Suppressor macrophage (primary cell): ENCODE measurements at regions not wholly inside any gene's neighbourhood (a gene's known extent, or its start where the extent isn't known, plus 50 kb on each side); places are given as distances from the start of the nearest gene placed in this dataset.
"Not testable (repeated sequence)": the region's sequence is repeated elsewhere in the genome, so short reads cannot be mapped to it uniquely, and the experiment has no call there.

Source experiments
- DNase-seq, 4 experiments: peaks; one replicate each; pipeline ENCODE4 v3.0.0-alpha.2; 2020 to 2022

DNA sequence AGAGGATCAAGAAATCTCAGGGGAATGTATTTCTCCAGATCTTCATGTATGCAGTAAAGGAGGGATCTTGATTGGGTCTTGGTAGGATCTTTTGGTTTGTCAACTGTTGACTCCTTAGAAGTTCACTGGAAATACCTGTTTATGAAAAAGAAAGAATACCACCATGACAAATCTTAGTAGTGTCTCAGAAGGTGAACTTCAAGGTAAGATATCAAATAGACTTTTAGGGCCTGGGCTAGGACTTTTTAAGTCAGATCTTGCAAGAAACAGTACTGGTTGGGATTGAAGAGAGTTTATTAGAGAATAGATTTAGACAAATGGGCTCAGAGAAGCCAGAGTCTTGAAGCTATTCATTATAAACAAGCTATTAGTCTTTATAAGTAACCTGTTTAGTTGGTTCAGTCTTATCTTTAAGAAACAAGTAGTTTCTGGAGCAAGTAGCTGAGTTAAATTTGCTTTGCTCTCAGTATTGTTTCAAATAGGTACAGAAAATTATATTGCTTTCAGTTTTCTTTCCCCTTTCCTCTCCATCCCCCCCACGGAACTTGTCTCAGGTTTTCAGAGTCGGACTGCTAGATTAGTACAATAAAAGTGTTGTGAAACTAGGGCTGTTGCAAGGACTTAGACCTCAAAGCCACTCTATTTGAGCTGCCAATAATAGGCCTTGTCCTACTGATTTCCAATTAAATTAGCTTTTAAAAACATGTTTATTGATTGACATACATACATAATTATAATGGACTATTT, 529.1 kb upstream of the CITED2 start:
- DNase-seq = peak in 3 of 4 experiments; percentile 49 to 67 (median 52)

DNA sequence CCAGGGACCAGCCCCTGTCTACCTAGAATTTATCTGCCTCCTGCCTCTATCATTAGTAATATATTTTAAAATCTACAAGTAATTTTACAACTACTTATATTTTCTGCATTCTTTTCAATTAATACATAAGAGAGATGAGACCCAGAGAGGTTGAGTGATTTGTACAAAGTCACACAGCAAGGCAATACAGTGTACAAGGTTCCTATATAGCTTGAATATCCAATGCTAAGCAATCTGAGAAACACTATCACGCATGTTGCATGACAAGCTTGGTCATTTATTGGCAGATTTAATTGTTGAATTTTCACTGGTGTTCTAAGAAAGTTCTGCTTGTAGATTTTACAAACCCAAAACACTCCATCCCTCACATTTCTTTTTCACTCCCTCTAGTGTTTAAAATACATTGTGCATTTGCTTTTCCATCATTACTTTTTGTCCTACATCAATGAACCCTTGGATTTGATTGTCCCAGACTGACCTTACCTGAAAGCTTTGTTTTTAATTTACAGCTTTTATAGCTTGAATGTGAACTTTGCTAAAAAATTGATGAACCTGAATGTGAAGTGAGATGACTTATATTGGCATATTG, 520.9 kb upstream of the CITED2 start:
- DNase-seq = no peak

DNA sequence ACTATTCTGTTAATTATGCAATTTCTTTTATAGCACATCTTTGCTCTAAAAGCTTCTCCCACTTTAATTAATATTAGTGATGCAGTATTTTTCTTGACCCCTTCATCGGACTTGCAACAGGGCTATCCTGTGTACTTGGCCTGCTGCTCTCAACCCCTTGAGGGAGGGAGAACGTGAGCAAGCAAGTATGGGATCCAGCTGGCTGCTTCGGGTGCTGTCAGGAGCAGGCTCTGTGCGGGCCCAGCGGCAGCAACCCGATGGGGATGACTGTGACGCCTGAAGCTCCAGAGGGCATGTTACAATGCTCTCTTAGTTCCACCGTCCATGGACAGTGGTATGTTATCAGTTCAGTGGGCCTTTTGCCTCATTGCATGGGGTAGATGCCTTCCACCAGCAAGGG, 519.8 kb upstream of the CITED2 start:
- DNase-seq = no peak

DNA sequence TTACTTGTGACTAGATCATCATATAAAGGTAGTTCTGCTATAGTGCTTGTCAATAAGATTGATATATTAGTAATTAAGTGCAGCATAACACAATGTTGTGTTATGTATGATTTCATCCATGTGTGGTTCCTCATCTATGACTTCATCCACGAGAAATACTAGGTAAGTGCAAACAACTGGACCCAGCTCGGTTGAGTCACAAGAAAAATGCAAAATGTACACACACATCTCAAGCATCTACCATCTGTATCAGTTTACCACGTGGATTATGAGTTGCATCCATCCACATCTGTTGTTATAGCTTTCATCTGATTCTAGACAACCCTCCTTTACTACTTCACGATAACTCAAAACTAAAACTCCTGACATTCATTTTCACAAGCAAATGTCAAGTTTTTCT, 517.0 kb upstream of the CITED2 start:
- DNase-seq = no peak

GRCh38 chr6:139888681-139889122, 514.3 kb upstream of the CITED2 start:
- DNase-seq = no peak

DNA sequence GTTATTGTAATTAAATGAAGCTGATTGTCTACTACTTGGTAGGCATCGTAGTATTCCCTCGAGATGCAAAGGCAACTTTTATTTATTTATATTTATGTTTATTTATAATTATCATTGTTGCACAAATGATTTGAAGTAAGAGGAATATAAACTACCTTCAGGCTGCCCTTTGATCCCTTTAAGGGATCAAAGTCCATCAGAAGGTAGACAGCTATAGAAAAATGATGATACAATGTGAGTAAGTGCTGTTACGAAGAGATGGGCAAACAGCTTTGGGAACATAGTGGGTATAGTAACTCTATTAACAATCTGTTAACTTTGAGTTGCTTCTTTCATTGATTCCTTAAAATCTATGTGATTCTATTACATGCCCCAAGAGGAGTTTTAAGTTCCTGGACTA, 512.8 kb upstream of the CITED2 start:
- DNase-seq = no peak

DNA sequence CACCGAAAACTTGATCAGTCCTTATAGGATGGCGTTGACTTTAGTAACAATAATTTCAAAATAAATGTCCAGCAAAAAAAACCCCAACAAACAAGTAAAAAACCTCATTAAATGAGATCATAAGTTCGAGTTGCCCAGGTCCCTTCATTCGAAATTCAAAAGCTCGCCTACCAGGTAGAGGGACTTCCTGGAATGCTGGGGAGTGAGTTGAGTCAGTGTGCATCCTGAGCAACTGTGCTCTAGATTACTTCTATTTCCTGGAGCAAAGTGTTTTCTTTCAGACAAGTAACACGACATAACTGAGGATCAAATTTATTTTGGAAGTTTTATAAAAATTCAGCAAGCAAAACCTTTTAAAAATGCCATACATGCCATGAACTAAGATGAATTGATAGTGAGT, 511.9 kb upstream of the CITED2 start:
- no peak for DNase-seq

GRCh38 chr6:139885909-139886308, 511.5 kb upstream of the CITED2 start:
- DNase-seq = no peak

- peak; percentile 38 to 82 (median 62) for DNase-seq
Observed at GRCh38 chr6:139883776-139884175, 509.3 kb upstream of the CITED2 start.

DNA sequence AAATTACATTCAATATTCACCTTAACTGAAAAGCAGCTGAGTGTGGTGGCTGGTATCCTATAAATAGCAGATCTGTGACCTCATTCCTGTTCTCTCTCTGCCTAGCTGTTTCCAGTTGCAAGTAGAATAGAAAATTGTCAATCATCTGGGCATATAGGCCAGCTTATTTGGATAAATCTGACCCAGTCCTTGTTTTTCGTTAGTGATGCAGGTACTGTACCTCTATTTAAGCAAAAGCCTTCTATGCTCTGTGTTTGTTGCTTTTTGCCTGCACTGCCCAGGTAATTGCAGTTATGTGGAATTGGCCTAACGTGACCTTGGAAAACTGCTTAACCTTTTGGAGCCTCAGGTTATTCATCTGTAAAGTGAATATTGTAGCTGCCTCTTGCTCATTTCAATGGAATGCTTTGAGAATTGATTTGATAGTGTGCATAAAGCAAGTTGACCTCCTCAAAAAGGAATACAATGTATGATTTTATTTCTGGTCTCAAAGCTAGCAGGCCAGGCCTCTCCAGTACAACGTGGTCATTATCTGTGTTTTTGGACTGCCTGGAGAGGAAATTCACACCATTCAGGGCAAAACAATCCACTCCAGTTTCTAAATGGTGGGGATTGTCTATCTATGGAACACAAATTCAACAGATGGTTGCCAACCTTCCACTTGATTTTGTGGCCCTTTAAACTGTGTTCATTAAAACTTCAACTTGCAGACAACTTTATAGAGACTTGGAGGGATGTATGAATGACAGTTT, 508.7 kb upstream of the CITED2 start:
- DNase-seq = peak in 1 of 4 experiments; percentile 28

GRCh38 chr6:139882234-139882633, 507.8 kb upstream of the CITED2 start:
- DNase-seq = peak in 2 of 4 experiments; percentile 26 to 31

DNA sequence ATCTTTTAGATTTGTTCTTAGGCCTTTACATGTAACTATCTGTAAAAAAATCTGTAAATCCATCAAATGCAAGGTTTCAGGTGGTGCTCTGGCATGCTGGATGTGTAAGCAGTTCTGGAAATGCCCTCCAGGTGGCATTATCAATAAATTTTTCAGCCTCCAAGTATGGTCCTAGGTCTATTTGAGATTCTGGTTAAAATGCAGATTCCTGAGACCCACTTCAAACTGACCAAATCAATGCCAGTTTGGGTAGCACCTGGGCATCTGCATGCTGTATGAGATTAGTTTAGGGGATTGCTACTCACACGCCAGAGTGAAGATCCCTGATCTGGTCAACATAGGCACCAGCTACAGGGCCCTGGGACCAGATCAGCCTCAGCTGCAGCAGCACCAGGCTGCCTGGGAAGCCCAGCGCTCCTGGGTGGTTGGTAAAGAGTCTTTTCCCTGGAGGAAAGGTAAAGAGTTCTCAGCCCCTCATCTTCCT, 507.3 kb upstream of the CITED2 start:
- peak; percentile 26 to 48 (median 30) for DNase-seq

DNA sequence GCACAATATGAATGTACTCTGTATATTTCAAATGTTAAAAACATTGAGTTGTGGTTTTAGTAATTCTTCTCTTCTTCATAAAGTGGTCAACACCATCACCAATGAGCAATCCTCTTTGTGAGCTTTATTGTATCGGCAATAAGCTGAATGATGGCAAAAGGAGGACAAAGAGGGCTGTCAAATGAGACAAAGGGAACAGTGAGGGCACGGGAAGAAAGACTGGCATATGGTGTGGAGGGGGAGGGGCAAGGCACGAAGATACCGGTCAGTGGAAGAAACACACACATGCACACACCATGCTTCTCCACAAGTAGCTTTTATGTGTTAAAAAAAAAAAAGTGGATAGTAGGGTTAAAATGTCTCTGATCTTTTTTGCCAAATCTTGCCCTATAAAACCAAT, 506.8 kb upstream of the CITED2 start:
- no peak for DNase-seq

GRCh38 chr6:139879823-139880356, 505.4 kb upstream of the CITED2 start:
- DNase-seq = no peak

GRCh38 chr6:139879241-139879640, 504.8 kb upstream of the CITED2 start:
- not testable (repeated sequence) for DNase-seq

- no peak for DNase-seq
Observed at GRCh38 chr6:139877828-139878405, 503.5 kb upstream of the CITED2 start.

GRCh38 chr6:139872665-139873064, 498.2 kb upstream of the CITED2 start:
- DNase-seq = no peak

DNA sequence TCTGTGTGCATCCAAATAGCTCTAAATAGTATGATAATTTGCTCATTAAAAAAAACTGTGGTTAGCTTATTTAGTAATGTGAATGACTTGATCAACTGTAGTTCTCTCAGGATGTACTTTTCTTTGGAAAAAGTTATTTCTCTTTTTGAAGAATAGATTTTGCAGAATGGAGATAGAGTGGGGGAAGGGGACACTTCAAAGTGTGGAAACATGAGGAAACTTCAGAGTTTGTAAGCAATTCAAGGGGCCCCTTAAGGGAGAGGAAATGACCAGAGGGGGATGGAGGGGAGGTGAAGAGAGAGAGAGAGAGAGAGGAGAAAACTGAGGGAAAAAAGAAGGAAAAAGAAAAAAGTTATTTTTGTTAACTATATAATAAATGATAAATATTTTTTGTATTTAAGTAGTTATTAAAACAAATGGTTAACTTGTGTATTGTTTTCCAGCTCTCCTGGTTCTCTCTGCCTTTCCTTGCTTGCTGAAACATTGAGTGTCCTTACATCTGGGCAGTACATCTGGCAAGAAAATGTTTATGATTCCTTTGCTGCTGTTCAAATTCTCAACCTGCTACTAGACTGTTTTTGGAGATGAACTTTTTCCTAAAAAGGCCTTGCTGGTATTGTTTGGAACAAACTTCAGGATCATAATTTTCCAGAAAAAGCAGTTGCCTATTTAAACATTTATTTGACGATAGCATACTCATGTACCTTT, 497.5 kb upstream of the CITED2 start:
- no peak for DNase-seq

DNA sequence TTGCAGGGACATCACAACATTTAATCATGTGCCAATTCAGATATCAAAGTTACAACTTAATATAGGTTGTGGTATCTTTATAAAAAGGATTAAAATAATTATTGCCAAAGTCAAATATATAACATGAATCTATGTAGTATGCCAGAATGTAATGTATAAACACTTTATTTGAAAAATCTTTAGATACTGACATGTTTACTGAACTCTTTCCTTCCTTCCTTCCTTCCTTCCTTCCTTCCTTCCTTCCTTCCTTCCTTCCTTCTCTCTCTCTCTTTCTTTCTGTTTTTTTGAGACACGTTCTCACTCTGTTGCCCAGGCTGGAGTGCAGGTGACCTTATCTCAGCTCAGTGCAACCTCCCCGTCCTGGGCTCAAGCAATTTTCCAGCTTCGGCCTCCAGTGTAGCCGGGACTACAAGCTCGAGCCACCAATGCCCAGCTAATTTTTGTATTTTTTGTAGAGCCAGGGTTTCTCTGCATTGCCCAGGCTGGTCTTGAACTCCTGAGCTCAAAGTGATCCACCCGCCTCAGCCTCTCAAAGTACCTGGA, 496.8 kb upstream of the CITED2 start:
- no peak for DNase-seq

GRCh38 chr6:139868576-139868975, 494.1 kb upstream of the CITED2 start:
- DNase-seq = no peak

DNA sequence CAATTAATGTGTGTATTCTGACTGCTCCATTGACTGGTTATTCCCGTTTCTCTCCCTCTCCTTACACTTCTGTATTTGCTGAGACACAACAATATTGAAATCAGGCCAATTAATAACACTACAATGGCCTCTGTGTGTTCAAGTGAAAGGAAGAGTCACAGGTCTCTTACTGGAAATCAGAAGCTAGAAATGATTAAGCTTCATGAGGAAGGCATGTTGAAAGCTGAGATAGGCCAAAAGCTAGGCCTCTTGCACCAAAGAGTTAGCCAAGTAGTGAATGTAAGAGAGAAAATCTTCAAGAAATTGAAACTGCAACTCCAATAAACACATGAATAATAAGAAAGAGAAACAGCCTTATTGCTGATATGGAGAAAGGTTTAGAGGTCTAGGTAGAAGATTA, 489.5 kb upstream of the CITED2 start:
- DNase-seq = no peak

GRCh38 chr6:139863346-139863745, 488.9 kb upstream of the CITED2 start:
- no peak for DNase-seq
